Activated T-helper 2 cell treated with anti-CD3 and anti-CD28 coated beads, Interferon-gamma antibody, Interleukin-2, Interleukin-4, amounts not matched to agents 10 μg/mL and 5 μg/mL and 100 μg/mL, durations not matched to agents 14 hours and 24 hours and 36 hours (primary cell): ENCODE measurements at regions not wholly inside any gene's neighbourhood (a gene's known extent, or its start where the extent isn't known, plus 50 kb on each side); places are given as distances from the start of the nearest gene placed in this dataset.
"Not testable (repeated sequence)": the region's sequence is repeated elsewhere in the genome, so short reads cannot be mapped to it uniquely, and the experiment has no call there.

Experiments used
- DNase-seq: peaks from one replicate; pipeline ENCODE4 v3.0.0; 2021; ENCODE audit warnings: low spot score
- H3K27ac Mint-ChIP-seq: one replicate; pipeline ENCODE4 v1.8.0; 2021; ENCODE audit warnings: mixed read lengths
- H3K27me3 Mint-ChIP-seq: one replicate; pipeline ENCODE4 v1.8.0; 2021; ENCODE audit warnings: low read depth, mixed read lengths
- H3K36me3 Mint-ChIP-seq: one replicate; pipeline ENCODE4 v1.8.0; 2021; ENCODE audit warnings: low read depth, mixed read lengths
- H3K4me1 Mint-ChIP-seq: one replicate; pipeline ENCODE4 v1.8.0; 2021; ENCODE audit warnings: low read depth, mixed read lengths
- H3K4me3 Mint-ChIP-seq: one replicate; pipeline ENCODE4 v1.8.0; 2021; ENCODE audit warnings: low read depth, mild to moderate bottlenecking, moderate library complexity, mixed read lengths
- H3K9me3 Mint-ChIP-seq: one replicate; pipeline ENCODE4 v1.8.0; 2021; ENCODE audit warnings: mixed read lengths
- intact Hi-C: fragments of 100-400 bp; cut with micrococcal nuclease; formaldehyde crosslinking; loops from one replicate; pipeline ENCODE4 v1.15.1; 2023

DNA sequence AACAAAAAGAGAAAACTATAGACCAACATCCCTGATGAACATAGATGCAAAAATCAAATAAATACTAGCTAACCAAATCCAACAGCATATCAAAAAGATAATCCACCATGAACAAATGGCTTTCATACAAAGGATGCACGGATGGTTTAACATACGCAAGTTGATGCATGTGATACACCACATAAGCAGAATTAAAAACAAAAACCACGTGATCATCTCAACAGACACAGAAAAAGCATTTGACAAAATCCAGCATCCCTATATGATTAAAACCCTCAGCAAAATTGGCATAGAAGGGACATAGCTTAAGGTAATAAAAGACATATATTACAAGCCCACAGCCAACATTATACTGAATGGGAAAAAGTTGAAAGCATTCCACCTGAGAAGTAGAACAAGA is 125.9 kb downstream of the RTP4 start:
- intact Hi-C loops, H3K9me3 Mint-ChIP-seq, H3K27ac Mint-ChIP-seq, H3K4me3 Mint-ChIP-seq, H3K36me3 Mint-ChIP-seq, H3K4me1 Mint-ChIP-seq, DNase-seq: not testable (repeated sequence)
- peaks cover 15% of the 10 kb centered on the region for H3K27me3 Mint-ChIP-seq

GRCh38 chr3:187491371-187491770 is 123.2 kb downstream of the RTP4 start:
- H3K27me3 Mint-ChIP-seq: peaks cover 14% of the 10 kb centered on the region
- no peak overlapping the region for H3K27ac Mint-ChIP-seq
- H3K9me3 Mint-ChIP-seq: no peaks in the 10 kb centered on the region
- H3K36me3 Mint-ChIP-seq: no peaks in the 10 kb centered on the region
- no peaks in the 10 kb centered on the region for H3K4me1 Mint-ChIP-seq
- H3K4me3 Mint-ChIP-seq: no peak overlapping the region
- no peak for DNase-seq
- intact Hi-C loops: no loop called here

- Mint-ChIP-seq H3K4me1 (no peaks in the 10 kb centered on the region), H3K27me3 (peaks cover 14% of the 10 kb centered on the region), H3K36me3 (no peaks in the 10 kb centered on the region), H3K9me3 (no peaks in the 10 kb centered on the region), H3K27ac (no peak overlapping the region), H3K4me3 (no peak overlapping the region)
- DNase-seq: no peak
- intact Hi-C loops: no loop called here
Observed at GRCh38 chr3:187490366-187490765, 122.2 kb downstream of the RTP4 start.

- H3K4me1 Mint-ChIP-seq: no peaks in the 10 kb centered on the region
- H3K36me3 Mint-ChIP-seq: no peaks in the 10 kb centered on the region
- H3K4me3 Mint-ChIP-seq: no peak overlapping the region
Observed at GRCh38 chr3:187484547-187485295, 116.5 kb downstream of the RTP4 start.

GRCh38 chr3:187481426-187481825 is 113.2 kb downstream of the RTP4 start:
- no peak for DNase-seq
- intact Hi-C loops: no loop called here
- H3K4me1 Mint-ChIP-seq: no peaks in the 10 kb centered on the region
- no peak overlapping the region for H3K4me3 Mint-ChIP-seq
- no peaks in the 10 kb centered on the region for H3K36me3 Mint-ChIP-seq
- no peak overlapping the region for H3K27ac Mint-ChIP-seq
- H3K27me3 Mint-ChIP-seq: peaks cover 5% of the 10 kb centered on the region
- H3K9me3 Mint-ChIP-seq: peaks cover 8% of the 10 kb centered on the region

More at GRCh38 chr3:187484547-187485295, 116.5 kb downstream of the RTP4 start:
- DNase-seq: no peak
- Mint-ChIP-seq H3K27ac (no peak overlapping the region), H3K9me3 (no peaks in the 10 kb centered on the region), H3K27me3 (peaks cover 9% of the 10 kb centered on the region)
- intact Hi-C loops: no loop called here

GRCh38 chr3:187475613-187476012 is 107.4 kb downstream of the RTP4 start:
- H3K9me3 Mint-ChIP-seq: peaks cover 38% of the 10 kb centered on the region
- H3K4me1 Mint-ChIP-seq, H3K27me3 Mint-ChIP-seq, H3K36me3 Mint-ChIP-seq, H3K27ac Mint-ChIP-seq, H3K4me3 Mint-ChIP-seq, intact Hi-C loops, DNase-seq: not testable (repeated sequence)

DNA sequence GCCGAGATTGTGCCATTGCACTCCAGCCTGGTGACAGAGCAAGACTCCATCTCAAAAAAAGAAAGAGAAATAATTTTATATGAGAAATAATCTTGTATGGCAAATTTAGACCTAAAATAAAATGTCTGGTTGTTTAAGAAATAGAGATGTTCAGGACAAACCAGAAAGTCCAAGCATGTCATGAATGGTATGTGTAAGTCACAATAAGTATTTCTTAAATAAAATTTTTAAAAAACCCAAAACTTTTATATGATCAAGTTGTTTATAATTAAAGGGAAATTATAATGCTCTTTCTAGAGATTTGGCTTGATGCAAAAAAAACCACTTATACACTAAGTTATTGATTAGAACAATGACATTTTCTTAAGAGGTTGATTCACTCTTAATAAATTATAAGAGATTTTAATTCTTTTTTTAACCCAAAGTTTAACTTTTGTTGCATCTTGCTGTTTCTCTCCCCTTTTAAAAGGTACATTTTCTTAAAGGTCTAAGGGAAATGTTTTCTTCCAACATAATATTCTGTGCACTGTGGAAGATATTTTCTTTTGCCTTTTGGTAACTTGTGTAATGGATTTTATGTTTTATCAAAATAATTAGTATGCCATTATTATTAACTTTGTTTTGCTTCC is 105.7 kb downstream of the RTP4 start:
- Mint-ChIP-seq H3K9me3 (peaks cover 38% of the 10 kb centered on the region), H3K4me1 (no peaks in the 10 kb centered on the region), H3K27ac (no peak overlapping the region), H3K36me3 (no peaks in the 10 kb centered on the region), H3K27me3 (peaks cover 3% of the 10 kb centered on the region), H3K4me3 (no peak overlapping the region)
- DNase-seq: no peak
- intact Hi-C loops: no loop called here

- H3K27me3 Mint-ChIP-seq: peaks cover 15% of the 10 kb centered on the region
- H3K9me3 Mint-ChIP-seq, H3K4me3 Mint-ChIP-seq, DNase-seq, intact Hi-C loops, H3K4me1 Mint-ChIP-seq, H3K36me3 Mint-ChIP-seq, H3K27ac Mint-ChIP-seq: not testable (repeated sequence)
Observed at GRCh38 chr3:187466306-187466705, 98.1 kb downstream of the RTP4 start.

- Mint-ChIP-seq H3K27me3 (peaks cover 19% of the 10 kb centered on the region), H3K9me3 (no peaks in the 10 kb centered on the region), H3K4me1 (no peaks in the 10 kb centered on the region), H3K27ac (no peak overlapping the region), H3K36me3 (no peaks in the 10 kb centered on the region), H3K4me3 (no peak overlapping the region)
- intact Hi-C loops: no loop called here
- DNase-seq: no peak
Observed at GRCh38 chr3:187465503-187465902, 97.3 kb downstream of the RTP4 start.

DNA sequence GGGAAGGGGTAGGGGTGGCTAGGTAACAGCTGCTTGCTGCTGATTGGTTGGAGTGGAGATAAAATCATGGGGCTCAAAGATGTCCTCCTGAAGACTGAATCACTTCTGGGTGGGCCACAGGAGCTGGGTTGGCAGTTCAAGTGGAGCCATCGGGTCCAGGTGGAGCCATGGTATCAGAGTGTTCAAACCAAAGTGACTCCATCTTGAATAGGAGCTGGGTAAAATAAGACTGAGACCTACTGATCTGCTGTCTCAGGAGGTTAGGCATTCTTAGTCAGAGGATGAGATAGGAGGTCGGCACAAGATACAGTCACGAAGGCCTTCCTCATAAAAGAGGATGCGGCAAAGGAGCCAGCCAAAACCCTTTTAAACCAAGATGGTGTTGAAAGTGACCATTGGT is 96.5 kb downstream of the RTP4 start:
- Mint-ChIP-seq H3K4me3 (no peak overlapping the region), H3K36me3 (no peaks in the 10 kb centered on the region), H3K4me1 (no peaks in the 10 kb centered on the region), H3K27ac (no peak overlapping the region), H3K27me3 (peaks cover 16% of the 10 kb centered on the region), H3K9me3 (no peaks in the 10 kb centered on the region)
- DNase-seq: no peak
- intact Hi-C loops: no loop called here

DNA sequence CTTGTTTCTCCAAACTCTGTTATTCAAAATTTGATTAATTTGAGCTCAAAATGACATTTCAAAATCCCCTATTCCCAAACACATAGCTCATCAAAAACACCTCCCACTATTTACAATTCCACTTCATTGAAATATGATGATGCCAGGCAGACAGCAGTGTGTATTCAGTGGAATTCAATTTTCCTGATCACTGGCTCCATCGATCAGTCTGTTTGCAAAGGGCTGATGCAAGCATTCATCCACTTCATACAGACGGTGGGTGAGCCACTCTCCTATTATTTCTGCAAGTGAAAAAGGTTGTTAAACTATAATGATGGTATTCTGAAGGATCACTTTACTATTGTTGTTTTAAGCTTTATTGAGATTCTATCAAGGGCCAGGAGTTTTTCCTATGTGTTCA is 90.7 kb downstream of the RTP4 start:
- no peak for DNase-seq
- H3K36me3 Mint-ChIP-seq: no peaks in the 10 kb centered on the region
- peaks cover 31% of the 10 kb centered on the region for H3K27me3 Mint-ChIP-seq
- no peak overlapping the region for H3K27ac Mint-ChIP-seq
- no peaks in the 10 kb centered on the region for H3K4me1 Mint-ChIP-seq
- H3K4me3 Mint-ChIP-seq: no peak overlapping the region
- no peaks in the 10 kb centered on the region for H3K9me3 Mint-ChIP-seq
- intact Hi-C loops: no loop called here

DNA sequence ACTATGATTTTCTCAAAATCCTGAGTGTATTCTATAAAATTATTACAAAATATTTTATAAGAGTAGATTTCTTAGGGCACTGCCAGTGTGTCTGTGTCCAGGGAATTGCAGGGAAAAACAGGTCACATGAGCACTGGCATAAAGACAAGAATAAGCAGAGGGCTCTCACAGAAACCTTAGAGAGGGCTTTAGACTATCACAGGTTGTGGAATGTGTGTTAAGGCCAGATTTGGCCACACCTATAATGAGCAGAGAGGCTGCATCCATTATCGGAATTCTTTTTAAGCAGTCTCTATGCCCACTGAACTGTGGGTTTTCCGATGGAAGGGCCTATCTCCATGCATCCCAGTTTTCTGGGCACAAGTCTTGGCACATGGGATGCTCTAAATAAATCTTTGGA is 90.2 kb downstream of the RTP4 start:
- Mint-ChIP-seq H3K36me3 (no peaks in the 10 kb centered on the region), H3K4me1 (no peaks in the 10 kb centered on the region), H3K4me3 (no peak overlapping the region), H3K27me3 (peaks cover 26% of the 10 kb centered on the region), H3K9me3 (no peaks in the 10 kb centered on the region), H3K27ac (no peak overlapping the region)
- no peak for DNase-seq
- intact Hi-C loops: no loop called here

DNA sequence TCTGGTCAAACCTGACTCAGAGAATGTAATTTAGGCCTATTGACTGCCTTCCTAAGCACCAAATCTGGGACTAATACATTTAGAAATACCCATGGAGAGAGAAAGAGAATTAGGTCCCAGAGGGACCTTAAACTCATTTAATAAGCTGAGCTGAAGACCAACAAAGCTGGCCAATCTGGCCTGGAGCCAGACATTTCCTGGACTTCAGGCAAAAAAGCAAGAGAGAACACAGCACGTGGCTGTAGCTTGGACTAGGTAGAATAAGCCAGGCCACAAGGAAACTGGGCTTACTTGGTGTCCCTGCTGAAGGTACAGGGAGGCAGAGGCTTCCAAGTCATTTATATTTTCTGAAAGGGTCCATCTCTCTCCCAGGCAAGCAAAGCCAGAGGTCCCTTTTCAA is 88.1 kb downstream of the RTP4 start:
- H3K9me3 Mint-ChIP-seq: no peaks in the 10 kb centered on the region
- no peaks in the 10 kb centered on the region for H3K4me1 Mint-ChIP-seq
- H3K27ac Mint-ChIP-seq: no peak overlapping the region
- intact Hi-C loops: no loop called here
- DNase-seq: no peak
- no peaks in the 10 kb centered on the region for H3K36me3 Mint-ChIP-seq
- H3K27me3 Mint-ChIP-seq: peaks cover 21% of the 10 kb centered on the region
- no peak overlapping the region for H3K4me3 Mint-ChIP-seq
